H1 (cell line): ENCODE measurements at regions not wholly inside any gene's neighbourhood (a gene's known extent, or its start where the extent isn't known, plus 50 kb on each side); places are given as distances from the start of the nearest gene placed in this dataset.

Experiments
- CTCF ChIA-PET: fragments of 300-600 bp; sonication (Branson Sonifier 250); formaldehyde crosslinking; loops from one replicate; lab custom pipeline; 2021; ENCODE audit not compliant: partially characterized antibody; lab: Charles Lee
- POLR2A ChIA-PET: fragments of 300-600 bp; sonication (Branson Sonifier 250); formaldehyde crosslinking; loops from one replicate; lab custom pipeline; 2021; ENCODE audit warnings: inconsistent platforms; ENCODE audit not compliant: partially characterized antibody; lab: Charles Lee
- DNase-seq, 2 experiments: peaks; one replicate each; pipeline versions ENCODE4 v3.0.0 to v3.0.0-alpha.2; 2010 to 2022; ENCODE audit warnings: low spot score in 2 of 2, low read depth in 1 of 2, mixed read lengths in 1 of 2
- FAIRE-seq: peaks from 2 replicates; lab custom pipeline; 2011; peaks lifted over from hg19 to GRCh38; lab: Jason Lieb, UNC
- H2AFZ ChIP-seq: 2 replicates; pipeline ENCODE4 v1.8.1; 2012; ENCODE audit warnings: low read length, inconsistent platforms
- H2AK5ac ChIP-seq: 2 replicates; pipeline ENCODE4 v1.6.1; 2013; ENCODE audit warnings: low read depth, low read length
- H2BK120ac ChIP-seq: replicated peaks from 2 replicates; pipeline ENCODE3; 2013; ENCODE audit warnings: low read depth, low read length, inconsistent platforms
- H2BK12ac ChIP-seq: 2 replicates; pipeline ENCODE4 v1.6.1; 2013; ENCODE audit warnings: low read depth, low read length
- H2BK15ac ChIP-seq: 2 replicates; pipeline ENCODE4 v1.6.1; 2013; ENCODE audit warnings: low read length
- H2BK20ac ChIP-seq: 2 replicates; pipeline ENCODE4 v1.6.1; 2013; ENCODE audit warnings: low read length
- H2BK5ac ChIP-seq: 2 replicates; pipeline ENCODE4 v1.6.1; 2013; ENCODE audit warnings: low read depth, low read length
- H3K14ac ChIP-seq: 2 replicates; pipeline ENCODE4 v1.6.1; 2013; ENCODE audit warnings: inconsistent platforms; ENCODE audit not compliant: insufficient read length
- H3K18ac ChIP-seq: 2 replicates; pipeline ENCODE4 v1.6.1; 2013; ENCODE audit warnings: low read length; ENCODE audit errors: extremely low read depth
- H3K23ac ChIP-seq: 2 replicates; pipeline ENCODE4 v1.6.1; 2013; ENCODE audit warnings: inconsistent platforms; ENCODE audit not compliant: insufficient read length
- H3K23me2 ChIP-seq: 2 replicates; pipeline ENCODE4 v1.6.1; 2013; ENCODE audit warnings: low read depth, low read length
- H3K27ac ChIP-seq: 2 replicates; pipeline ENCODE4 v1.6.1; 2011; ENCODE audit warnings: low read depth, low read length, inconsistent platforms
- H3K27me3 ChIP-seq, 4 experiments: replicated peaks in 1 of 4; 1 replicate in 1 of 4; 2 replicates in 3 of 4; pipeline versions ENCODE4 v1.6.1 to v1.8.1; 2011 to 2013; ENCODE audit warnings: low read length in 3 of 4, mild to moderate bottlenecking in 3 of 4, inconsistent platforms in 2 of 4, mixed read lengths in 2 of 4, moderate library complexity in 1 of 4; ENCODE audit not compliant: control insufficient read depth in 3 of 4, insufficient read depth in 3 of 4; ENCODE audit errors: extremely low read depth in 1 of 4
- H3K36me3 ChIP-seq, 4 experiments: 2 replicates each; pipeline versions ENCODE4 v1.6.1 to v1.8.1; 2011 to 2013; ENCODE audit warnings: mild to moderate bottlenecking in 4 of 4, low read length in 3 of 4, moderate library complexity in 2 of 4, control low read depth in 1 of 4, inconsistent platforms in 1 of 4; ENCODE audit not compliant: insufficient read depth in 4 of 4, control insufficient read depth in 2 of 4
- H3K4ac ChIP-seq: replicated peaks from 2 replicates; pipeline ENCODE3; 2013; ENCODE audit warnings: low read length, low read depth, mixed read lengths, inconsistent platforms; ENCODE audit not compliant: insufficient read length
- H3K4me1 ChIP-seq, 4 experiments: replicated peaks in 1 of 4; 1 replicate in 1 of 4; 2 replicates in 3 of 4; pipeline versions ENCODE4 v1.6.1 to v1.8.1; 2011 to 2013; ENCODE audit warnings: low read length in 3 of 4, inconsistent platforms in 2 of 4, mixed read lengths in 1 of 4; ENCODE audit not compliant: insufficient read depth in 4 of 4, control insufficient read depth in 3 of 4
- H3K4me2 ChIP-seq, 2 experiments: 2 replicates each; pipeline versions ENCODE4 v1.6.1 to v1.8.1; 2011 to 2013; ENCODE audit warnings: low read depth in 2 of 2, low read length in 2 of 2, control low read depth in 1 of 2, inconsistent platforms in 1 of 2, mild to moderate bottlenecking in 1 of 2; ENCODE audit not compliant: insufficient read depth in 1 of 2
- H3K4me3 ChIP-seq, 4 experiments: fragments of 200-600, 300-600 bp in 1 of 4; sonication (generic), shearing (Covaris generic), sonication (Bioruptor Twin) in 1 of 4; 2 replicates each; pipeline versions ENCODE4 v1.5.1 to v1.8.1; 2011 to 2016; ENCODE audit warnings: low read length in 4 of 4, low read depth in 3 of 4, control low read depth in 2 of 4, inconsistent platforms in 2 of 4, mild to moderate bottlenecking in 2 of 4, mixed read lengths in 1 of 4, moderate library complexity in 1 of 4; ENCODE audit not compliant: insufficient read depth in 2 of 4; ENCODE audit errors: extremely low read depth in 1 of 4
- H3K56ac ChIP-seq: replicated peaks from 2 replicates; pipeline ENCODE3; 2013; ENCODE audit warnings: low read depth, mild to moderate bottlenecking, mixed read lengths, low read length, inconsistent platforms; ENCODE audit not compliant: insufficient read length
- H3K79me1 ChIP-seq: 2 replicates; pipeline ENCODE4 v1.6.1; 2013; ENCODE audit warnings: low read depth, low read length, control low read depth
- H3K79me2 ChIP-seq, 2 experiments: 2 replicates each; pipeline versions ENCODE4 v1.6.1 to v1.8.1; 2012 to 2013; ENCODE audit warnings: low read length in 2 of 2, mild to moderate bottlenecking in 2 of 2, inconsistent platforms in 1 of 2; ENCODE audit not compliant: insufficient read depth in 2 of 2, control insufficient read depth in 1 of 2
- H3K9ac ChIP-seq, 4 experiments: replicated peaks in 1 of 4; 1 replicate in 1 of 4; 2 replicates in 3 of 4; pipeline versions ENCODE4 v1.6.1 to v1.8.1; 2011 to 2013; ENCODE audit warnings: low read depth in 3 of 4, low read length in 3 of 4, control low read depth in 2 of 4, mild to moderate bottlenecking in 2 of 4, moderate library complexity in 2 of 4, inconsistent platforms in 1 of 4; ENCODE audit errors: extremely low read depth in 1 of 4
- H3K9me3 ChIP-seq, 2 experiments: 2 replicates each; pipeline versions ENCODE4 v1.6.1 to v1.8.1; 2012 to 2013; ENCODE audit warnings: mild to moderate bottlenecking in 2 of 2, moderate library complexity in 2 of 2, control low read depth in 1 of 2, inconsistent platforms in 1 of 2, low read depth in 1 of 2, low read length in 1 of 2, mixed read lengths in 1 of 2; ENCODE audit not compliant: insufficient read depth in 2 of 2
- H4K20me1 ChIP-seq, 2 experiments: replicated peaks in 1 of 2; 2 replicates each; pipeline versions ENCODE3 to v1.8.1; 2011 to 2013; ENCODE audit warnings: inconsistent platforms in 2 of 2, low read length in 2 of 2, mild to moderate bottlenecking in 1 of 2; ENCODE audit not compliant: insufficient read depth in 2 of 2, control insufficient read depth in 1 of 2
- H4K5ac ChIP-seq: 2 replicates; pipeline ENCODE4 v1.6.1; 2013; ENCODE audit warnings: low read length, low read depth, mixed read lengths, inconsistent platforms; ENCODE audit not compliant: insufficient read length
- H4K8ac ChIP-seq: 2 replicates; pipeline ENCODE4 v1.8.0; 2013; ENCODE audit warnings: mild to moderate bottlenecking, moderate library complexity, low read length, inconsistent platforms; ENCODE audit not compliant: insufficient read depth; ENCODE audit errors: extremely low read depth
- H4K91ac ChIP-seq: replicated peaks from 2 replicates; pipeline ENCODE3; 2013; ENCODE audit warnings: low read length, mixed read lengths, inconsistent platforms; ENCODE audit not compliant: insufficient read length
- BACH1 ChIP-seq: IDR thresholded peaks from 2 replicates; pipeline ENCODE4 v1.6.1; 2012; ENCODE audit warnings: low read length, improper control_type of control experiment
- CHD1 ChIP-seq: IDR thresholded peaks from 2 replicates; pipeline ENCODE4 v1.6.1; 2012; ENCODE audit warnings: low read depth, low read length, improper control_type of control experiment
- CHD2 ChIP-seq: IDR thresholded peaks from 2 replicates; pipeline ENCODE4 v1.6.1; 2012; ENCODE audit warnings: low read length, improper control_type of control experiment
- CTBP2 ChIP-seq: IDR thresholded peaks from 2 replicates; pipeline ENCODE4 v1.7.0; 2011; ENCODE audit warnings: borderline replicate concordance, mild to moderate bottlenecking, moderate library complexity, mixed read lengths, low read length; ENCODE audit not compliant: insufficient read depth, insufficient read length
- EZH2 ChIP-seq: fragments of 200-600 bp; sonication (generic); IDR thresholded peaks from 2 replicates; pipeline ENCODE4 v1.7.1; 2012; ENCODE audit warnings: low read depth, mild to moderate bottlenecking, moderate library complexity, low read length, inconsistent platforms; ENCODE audit not compliant: severe bottlenecking
- HDAC6 ChIP-seq: IDR thresholded peaks from one replicate; pipeline ENCODE4 v1.7.1; 2012; ENCODE audit warnings: low read depth, mild to moderate bottlenecking, inconsistent platforms, low read length, moderate library complexity
- KDM1A ChIP-seq: fragments of 200-600, 300-600 bp; sonication (generic); IDR thresholded peaks from 2 replicates; pipeline ENCODE4 v1.7.1; 2016; ENCODE audit warnings: mild to moderate bottlenecking, low read length, borderline replicate concordance
- KDM5A ChIP-seq: fragments of 200-600 bp; IDR thresholded peaks from 2 replicates; pipeline ENCODE4 v1.7.1; 2012; ENCODE audit warnings: mild to moderate bottlenecking, low read length, inconsistent platforms, mixed read lengths
- MAFK ChIP-seq: IDR thresholded peaks from 2 replicates; pipeline ENCODE4 v1.6.1; 2012; ENCODE audit warnings: low read depth, mild to moderate bottlenecking, improper control_type of control experiment, low read length
- MAX ChIP-seq: IDR thresholded peaks from 2 replicates; pipeline ENCODE4 v1.6.1; 2012; ENCODE audit warnings: inconsistent platforms
- RAD21 ChIP-seq, 2 experiments: IDR thresholded peaks in 1 of 2; conservative IDR thresholded peaks in 1 of 2; 2 replicates each; pipeline ENCODE4 v1.6.1; 2011; ENCODE audit warnings: low read depth in 2 of 2, low read length in 2 of 2, improper control_type of control experiment in 1 of 2, inconsistent platforms in 1 of 2, mild to moderate bottlenecking in 1 of 2, moderate library complexity in 1 of 2
- ZNF274 ChIP-seq: IDR thresholded peaks from 2 replicates; pipeline ENCODE4 v1.7.0; 2012; ENCODE audit warnings: low read length, borderline replicate concordance; ENCODE audit errors: extremely low read depth

GRCh38 chr9:11697126-11697525 lies 996.1 kb upstream of the TYRP1 start:
- POLR2A ChIA-PET = no interaction called here
- Histone ChIP-seq H2BK20ac (no peak overlapping the region), H3K9me3 (no peaks in the 10 kb centered on the region), H3K56ac (no peak overlapping the region), H3K27ac (no peak overlapping the region), H2AFZ (no peak overlapping the region), H4K5ac (no peak overlapping the region), H4K91ac (no peak overlapping the region), H3K18ac (no peak overlapping the region), H2AK5ac (no peak overlapping the region), H3K4me3 (no peak overlapping the region), H2BK5ac (no peak overlapping the region), H3K27me3 (no peaks in the 10 kb centered on the region), H4K8ac (no peak overlapping the region), H3K4me2 (no peak overlapping the region), H3K9ac (no peak overlapping the region), H3K79me1 (no peaks in the 10 kb centered on the region), H3K36me3 (no peaks in the 10 kb centered on the region), H3K14ac (no peak overlapping the region), H3K4me1 (no peaks in the 10 kb centered on the region), H3K4ac (no peak overlapping the region), H2BK120ac (no peak overlapping the region), H4K20me1 (no peaks in the 10 kb centered on the region), H3K79me2 (no peaks in the 10 kb centered on the region), H3K23ac (no peak overlapping the region), H3K23me2 (no peaks in the 10 kb centered on the region), H2BK15ac (no peak overlapping the region), H2BK12ac (no peak overlapping the region)
- DNase-seq = no peak
- TF ChIP-seq EZH2 (no peak), CHD1 (no peak), KDM5A (no peak), KDM1A (no peak), ZNF274 (no peak), CHD2 (no peak), BACH1 (no peak), RAD21 (IDR thresholded peaks at IDR 0.05 in 1 of 2, conservative IDR thresholded peaks at IDR 0.05 in 1 of 2; ENCODE audit: low read depth in 2 of 2, low read length in 2 of 2) (no peak), MAFK (no peak), CTBP2 (no peak), HDAC6 (no peak), MAX (no peak)
- CTCF ChIA-PET = interaction anchor here (1.2 kb wide), 1 partner anchor 10 kb away, joined by 3 read pairs; no protein-coding TSS in a partner anchor
- FAIRE-seq = no peak
